ENCODE measurements at regions not wholly inside any gene's neighbourhood (a gene's known extent, or its start where the extent isn't known, plus 50 kb on each side); places are given as distances from the start of the nearest gene placed in this dataset.
"Not testable (repeated sequence)": the region's sequence is repeated elsewhere in the genome, so short reads cannot be mapped to it uniquely, and the experiment has no call there.

- DNase-seq: peak; percentile 1
Measured at GRCh38 chrX:125202591-125203248, 117.0 kb upstream of the TEX13C start.

GRCh38 chrX:125203365-125203736, 116.3 kb upstream of the TEX13C start:
- DNase-seq: peak; percentile 4

- DNase-seq: peak; percentile 32
Measured at GRCh38 chrX:125203737-125204578, 115.7 kb upstream of the TEX13C start.

- DNase-seq: peak; percentile 15
Measured at GRCh38 chrX:125204681-125205132, 115.0 kb upstream of the TEX13C start.

GRCh38 chrX:125205133-125205917, 114.3 kb upstream of the TEX13C start:
- peak; percentile 21 for DNase-seq

GRCh38 chrX:125205918-125206665, 113.6 kb upstream of the TEX13C start:
- DNase-seq: no peak

- no peak for DNase-seq
Measured at GRCh38 chrX:125210146-125210545, 109.5 kb upstream of the TEX13C start.

GRCh38 chrX:125219852-125220251, 99.8 kb upstream of the TEX13C start:
- no peak for DNase-seq

GRCh38 chrX:125236955-125237354, 82.7 kb upstream of the TEX13C start:
- DNase-seq: no peak

GRCh38 chrX:125248931-125249330, 70.7 kb upstream of the TEX13C start:
- DNase-seq: no peak

GRCh38 chrX:125255759-125256158, 63.9 kb upstream of the TEX13C start:
- not testable (repeated sequence) for DNase-seq

- DNase-seq: no peak
Measured at GRCh38 chrX:125262836-125263235, 56.8 kb upstream of the TEX13C start.

- no peak for DNase-seq
Measured at GRCh38 chrX:125266153-125266660, 53.5 kb upstream of the TEX13C start.
